ENCODE measurements at regions not wholly inside any gene's neighbourhood (a gene's known extent, or its start where the extent isn't known, plus 50 kb on each side); places are given as distances from the start of the nearest gene placed in this dataset.

DNA sequence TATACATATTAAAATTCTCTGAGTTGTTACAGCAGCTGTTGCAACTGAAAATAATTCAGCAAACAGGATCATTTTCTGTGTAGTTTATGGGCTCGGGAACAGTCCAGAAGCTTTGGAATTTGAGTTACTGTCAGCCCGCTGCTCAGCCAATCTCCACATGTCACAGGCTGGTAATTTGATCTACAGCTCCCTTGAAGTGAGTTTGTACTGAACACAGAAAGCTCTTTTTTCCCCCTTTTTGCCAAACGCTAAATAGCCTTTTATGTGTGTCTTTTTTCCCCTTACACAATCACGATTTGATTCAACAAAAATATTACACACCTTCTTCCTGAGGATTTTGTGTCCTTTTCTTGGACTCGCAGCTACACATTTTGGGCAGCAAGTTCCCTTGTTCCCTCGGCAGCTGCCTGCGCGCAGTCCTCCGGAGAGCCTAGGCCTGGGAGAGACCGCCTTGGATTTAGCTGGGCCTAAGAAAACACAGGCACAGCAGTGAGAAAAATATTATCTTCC lies 371.4 kb downstream of the KCNRG start:
- TF ChIP-seq ZNF8 (CRISPR knock-in tag; IDR thresholded peaks at IDR 0.05) (no peak), ARNTL (CRISPR knock-in tag; IDR thresholded peaks at IDR 0.05; ENCODE audit: borderline replicate concordance, low read depth) (no peak), TCF4 (CRISPR knock-in tag; IDR thresholded peaks at IDR 0.05; ENCODE audit: borderline replicate concordance) (no peak), BACH2 (CRISPR knock-in tag; IDR thresholded peaks at IDR 0.05; ENCODE audit: borderline replicate concordance) (no peak), ZC3H10 (CRISPR knock-in tag; IDR thresholded peaks at IDR 0.05) (no peak)
- TF ChIP-seq, protein P1, sequence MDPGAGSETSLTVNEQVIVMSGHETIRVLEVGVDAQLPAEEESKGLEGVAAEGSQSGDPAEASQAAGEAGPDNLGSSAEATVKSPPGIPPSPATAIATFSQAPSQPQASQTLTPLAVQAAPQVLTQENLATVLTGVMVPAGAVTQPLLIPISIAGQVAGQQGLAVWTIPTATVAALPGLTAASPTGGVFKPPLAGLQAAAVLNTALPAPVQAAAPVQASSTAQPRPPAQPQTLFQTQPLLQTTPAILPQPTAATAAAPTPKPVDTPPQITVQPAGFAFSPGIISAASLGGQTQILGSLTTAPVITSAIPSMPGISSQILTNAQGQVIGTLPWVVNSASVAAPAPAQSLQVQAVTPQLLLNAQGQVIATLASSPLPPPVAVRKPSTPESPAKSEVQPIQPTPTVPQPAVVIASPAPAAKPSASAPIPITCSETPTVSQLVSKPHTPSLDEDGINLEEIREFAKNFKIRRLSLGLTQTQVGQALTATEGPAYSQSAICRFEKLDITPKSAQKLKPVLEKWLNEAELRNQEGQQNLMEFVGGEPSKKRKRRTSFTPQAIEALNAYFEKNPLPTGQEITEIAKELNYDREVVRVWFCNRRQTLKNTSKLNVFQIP (CRISPR knock-in tag; IDR thresholded peaks at IDR 0.05; ENCODE audit: borderline replicate concordance, low read depth): no peak
- TF ChIP-seq, protein P2, sequence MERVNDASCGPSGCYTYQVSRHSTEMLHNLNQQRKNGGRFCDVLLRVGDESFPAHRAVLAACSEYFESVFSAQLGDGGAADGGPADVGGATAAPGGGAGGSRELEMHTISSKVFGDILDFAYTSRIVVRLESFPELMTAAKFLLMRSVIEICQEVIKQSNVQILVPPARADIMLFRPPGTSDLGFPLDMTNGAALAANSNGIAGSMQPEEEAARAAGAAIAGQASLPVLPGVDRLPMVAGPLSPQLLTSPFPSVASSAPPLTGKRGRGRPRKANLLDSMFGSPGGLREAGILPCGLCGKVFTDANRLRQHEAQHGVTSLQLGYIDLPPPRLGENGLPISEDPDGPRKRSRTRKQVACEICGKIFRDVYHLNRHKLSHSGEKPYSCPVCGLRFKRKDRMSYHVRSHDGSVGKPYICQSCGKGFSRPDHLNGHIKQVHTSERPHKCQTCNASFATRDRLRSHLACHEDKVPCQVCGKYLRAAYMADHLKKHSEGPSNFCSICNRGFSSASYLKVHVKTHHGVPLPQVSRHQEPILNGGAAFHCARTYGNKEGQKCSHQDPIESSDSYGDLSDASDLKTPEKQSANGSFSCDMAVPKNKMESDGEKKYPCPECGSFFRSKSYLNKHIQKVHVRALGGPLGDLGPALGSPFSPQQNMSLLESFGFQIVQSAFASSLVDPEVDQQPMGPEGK (CRISPR knock-in tag; IDR thresholded peaks at IDR 0.05; ENCODE audit: borderline replicate concordance): no peak
- TF ChIP-seq, protein P3, sequence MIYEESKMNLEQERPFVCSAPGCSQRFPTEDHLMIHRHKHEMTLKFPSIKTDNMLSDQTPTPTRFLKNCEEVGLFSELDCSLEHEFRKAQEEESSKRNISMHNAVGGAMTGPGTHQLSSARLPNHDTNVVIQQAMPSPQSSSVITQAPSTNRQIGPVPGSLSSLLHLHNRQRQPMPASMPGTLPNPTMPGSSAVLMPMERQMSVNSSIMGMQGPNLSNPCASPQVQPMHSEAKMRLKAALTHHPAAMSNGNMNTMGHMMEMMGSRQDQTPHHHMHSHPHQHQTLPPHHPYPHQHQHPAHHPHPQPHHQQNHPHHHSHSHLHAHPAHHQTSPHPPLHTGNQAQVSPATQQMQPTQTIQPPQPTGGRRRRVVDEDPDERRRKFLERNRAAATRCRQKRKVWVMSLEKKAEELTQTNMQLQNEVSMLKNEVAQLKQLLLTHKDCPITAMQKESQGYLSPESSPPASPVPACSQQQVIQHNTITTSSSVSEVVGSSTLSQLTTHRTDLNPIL (CRISPR knock-in tag; IDR thresholded peaks at IDR 0.05; ENCODE audit: low read depth): no peak

Data from SK-N-SH treated with all-trans-retinoic acid at 6 μM for 48 hours (cell line).